Activated CD8-positive, alpha-beta memory T cell treated with anti-CD3 and anti-CD28 coated beads, Interleukin-2, amount 10 ng/mL, durations not matched to agents 7 days and 5 days (primary cell): ENCODE measurements at regions not wholly inside any gene's neighbourhood (a gene's known extent, or its start where the extent isn't known, plus 50 kb on each side); places are given as distances from the start of the nearest gene placed in this dataset.
"Not testable (repeated sequence)": the region's sequence is repeated elsewhere in the genome, so short reads cannot be mapped to it uniquely, and the experiment has no call there.

Experiments
- ATAC-seq: fragments of 150-1000 bp; cut with Tn5 transposase; one replicate; pipeline ENCODE4 v1.10.0; 2021; ENCODE audit warnings: moderate library complexity
- CTCF ChIA-PET: fragments of 350-600 bp; sonication (Branson Sonifier 250); formaldehyde crosslinking; loops from one replicate; lab custom pipeline; 2021; ENCODE audit warnings: antibody characterized with exemption; lab: Charles Lee
- DNase-seq: peaks from one replicate; pipeline ENCODE4 v3.0.0-alpha.2; 2020
- H3K27ac Mint-ChIP-seq: one replicate; pipeline ENCODE4 v1.8.0; 2021; ENCODE audit warnings: mild to moderate bottlenecking, mixed read lengths
- H3K27me3 Mint-ChIP-seq: one replicate; pipeline ENCODE4 v1.8.0; 2021; ENCODE audit warnings: mixed read lengths
- H3K36me3 Mint-ChIP-seq: one replicate; pipeline ENCODE4 v1.8.0; 2021; ENCODE audit warnings: mild to moderate bottlenecking, mixed read lengths
- H3K4me1 Mint-ChIP-seq: one replicate; pipeline ENCODE4 v1.8.0; 2021; ENCODE audit warnings: mixed read lengths
- H3K4me3 Mint-ChIP-seq: one replicate; pipeline ENCODE4 v1.8.0; 2021; ENCODE audit warnings: mild to moderate bottlenecking, moderate library complexity, mixed read lengths
- H3K9me3 Mint-ChIP-seq: one replicate; pipeline ENCODE4 v1.8.0; 2022; ENCODE audit warnings: low read depth, mixed read lengths

- peaks cover 5% of the 10 kb centered on the region for H3K27me3 Mint-ChIP-seq
- no peak for ATAC-seq
- no peaks in the 10 kb centered on the region for H3K9me3 Mint-ChIP-seq
- CTCF ChIA-PET: interaction anchor here (1.6 kb wide), 1 partner anchor 9 kb away, joined by 5 read pairs; no protein-coding TSS in a partner anchor
- no peaks in the 10 kb centered on the region for H3K4me1 Mint-ChIP-seq
- DNase-seq: no peak
- no peaks in the 10 kb centered on the region for H3K36me3 Mint-ChIP-seq
- no peak overlapping the region for H3K27ac Mint-ChIP-seq
- no peak overlapping the region for H3K4me3 Mint-ChIP-seq
Measured at GRCh38 chr6:1445650-1446330, 56.4 kb downstream of the FOXF2 start.

GRCh38 chr6:1449896-1450295 lies 60.5 kb downstream of the FOXF2 start:
- Mint-ChIP-seq H3K4me3 (no peak overlapping the region), H3K27me3 (no peaks in the 10 kb centered on the region), H3K9me3 (peaks cover 3% of the 10 kb centered on the region), H3K27ac (no peak overlapping the region), H3K4me1 (no peaks in the 10 kb centered on the region), H3K36me3 (no peaks in the 10 kb centered on the region)
- ATAC-seq (no peak), DNase-seq (no peak)
- CTCF ChIA-PET: no interaction called here

- CTCF ChIA-PET: no interaction called here
- ATAC-seq: no peak
Measured at GRCh38 chr6:1453024-1453423, 63.6 kb downstream of the FOXF2 start.

GRCh38 chr6:1456816-1457215 lies 67.4 kb downstream of the FOXF2 start:
- CTCF ChIA-PET: not testable (repeated sequence)

More at GRCh38 chr6:1453024-1453423, 63.6 kb downstream of the FOXF2 start:
- no peaks in the 10 kb centered on the region for H3K36me3 Mint-ChIP-seq
- no peak for DNase-seq
- no peak overlapping the region for H3K4me3 Mint-ChIP-seq
- H3K4me1 Mint-ChIP-seq: no peaks in the 10 kb centered on the region
- no peak overlapping the region for H3K27ac Mint-ChIP-seq
- no peaks in the 10 kb centered on the region for H3K27me3 Mint-ChIP-seq
- peaks cover 3% of the 10 kb centered on the region for H3K9me3 Mint-ChIP-seq

GRCh38 chr6:1461207-1461606 lies 71.8 kb downstream of the FOXF2 start:
- Mint-ChIP-seq H3K27me3 (peaks cover 26% of the 10 kb centered on the region), H3K4me3 (no peak overlapping the region), H3K27ac (no peak overlapping the region), H3K36me3 (no peaks in the 10 kb centered on the region), H3K4me1 (no peaks in the 10 kb centered on the region), H3K9me3 (no peaks in the 10 kb centered on the region)
- DNase-seq: no peak
- ATAC-seq: no peak
- CTCF ChIA-PET: no interaction called here

More at GRCh38 chr6:1456816-1457215, 67.4 kb downstream of the FOXF2 start:
- H3K9me3 Mint-ChIP-seq, ATAC-seq, H3K27ac Mint-ChIP-seq, H3K4me1 Mint-ChIP-seq, H3K4me3 Mint-ChIP-seq, DNase-seq, H3K36me3 Mint-ChIP-seq: not testable (repeated sequence)
- H3K27me3 Mint-ChIP-seq: peaks cover 15% of the 10 kb centered on the region

- CTCF ChIA-PET: no interaction called here
- no peak overlapping the region for H3K27ac Mint-ChIP-seq
- DNase-seq (no peak), ATAC-seq (no peak)
- H3K36me3 Mint-ChIP-seq: no peaks in the 10 kb centered on the region
- H3K4me3 Mint-ChIP-seq: no peak overlapping the region
- H3K27me3 Mint-ChIP-seq: peaks cover 26% of the 10 kb centered on the region
- no peaks in the 10 kb centered on the region for H3K4me1 Mint-ChIP-seq
- no peaks in the 10 kb centered on the region for H3K9me3 Mint-ChIP-seq
Measured at GRCh38 chr6:1461736-1462135, 72.4 kb downstream of the FOXF2 start.

- no peaks in the 10 kb centered on the region for H3K36me3 Mint-ChIP-seq
- H3K4me1 Mint-ChIP-seq: no peaks in the 10 kb centered on the region
- CTCF ChIA-PET: no interaction called here
- peaks cover 30% of the 10 kb centered on the region for H3K27me3 Mint-ChIP-seq
- no peak overlapping the region for H3K4me3 Mint-ChIP-seq
- H3K27ac Mint-ChIP-seq: no peak overlapping the region
- no peaks in the 10 kb centered on the region for H3K9me3 Mint-ChIP-seq
- ATAC-seq (no peak), DNase-seq (no peak)
Measured at GRCh38 chr6:1463275-1463674, 73.9 kb downstream of the FOXF2 start.

GRCh38 chr6:1463751-1464426 lies 74.5 kb downstream of the FOXF2 start:
- CTCF ChIA-PET: no interaction called here
- DNase-seq (no peak), ATAC-seq (no peak)
- Mint-ChIP-seq H3K4me1 (no peaks in the 10 kb centered on the region), H3K4me3 (no peak overlapping the region), H3K27me3 (peaks cover 29% of the 10 kb centered on the region), H3K36me3 (no peaks in the 10 kb centered on the region), H3K9me3 (no peaks in the 10 kb centered on the region), H3K27ac (no peak overlapping the region)

- Mint-ChIP-seq H3K9me3 (no peaks in the 10 kb centered on the region), H3K4me3 (no peak overlapping the region), H3K27ac (no peak overlapping the region), H3K27me3 (peaks cover 26% of the 10 kb centered on the region), H3K36me3 (no peaks in the 10 kb centered on the region), H3K4me1 (no peaks in the 10 kb centered on the region)
- CTCF ChIA-PET: no interaction called here
- DNase-seq: no peak
- ATAC-seq: no peak
Measured at GRCh38 chr6:1464781-1465370, 75.5 kb downstream of the FOXF2 start.

- Mint-ChIP-seq H3K27ac (no peak overlapping the region), H3K4me3 (no peak overlapping the region), H3K4me1 (no peaks in the 10 kb centered on the region), H3K9me3 (no peaks in the 10 kb centered on the region), H3K36me3 (no peaks in the 10 kb centered on the region), H3K27me3 (peaks cover 29% of the 10 kb centered on the region)
- CTCF ChIA-PET: no interaction called here
- no peak for DNase-seq
- no peak for ATAC-seq
Measured at GRCh38 chr6:1468126-1468525, 78.8 kb downstream of the FOXF2 start.

GRCh38 chr6:1470040-1470439 lies 80.7 kb downstream of the FOXF2 start:
- Mint-ChIP-seq H3K4me3 (no peak overlapping the region), H3K36me3 (no peaks in the 10 kb centered on the region), H3K4me1 (no peaks in the 10 kb centered on the region), H3K27me3 (peaks cover 32% of the 10 kb centered on the region), H3K9me3 (no peaks in the 10 kb centered on the region), H3K27ac (no peak overlapping the region)
- no peak for DNase-seq
- no peak for ATAC-seq
- CTCF ChIA-PET: no interaction called here

- DNase-seq: no peak
- Mint-ChIP-seq H3K9me3 (no peaks in the 10 kb centered on the region), H3K36me3 (no peaks in the 10 kb centered on the region), H3K4me3 (no peak overlapping the region), H3K4me1 (no peaks in the 10 kb centered on the region), H3K27ac (no peak overlapping the region), H3K27me3 (peaks cover 32% of the 10 kb centered on the region)
- CTCF ChIA-PET: no interaction called here
- ATAC-seq: no peak
Measured at GRCh38 chr6:1472643-1473042, 83.3 kb downstream of the FOXF2 start.

- CTCF ChIA-PET: no interaction called here
- DNase-seq (no peak), ATAC-seq (no peak)
- Mint-ChIP-seq H3K9me3 (no peaks in the 10 kb centered on the region), H3K4me1 (no peaks in the 10 kb centered on the region), H3K27ac (no peak overlapping the region), H3K4me3 (no peak overlapping the region), H3K36me3 (no peaks in the 10 kb centered on the region), H3K27me3 (peaks cover 29% of the 10 kb centered on the region)
Measured at GRCh38 chr6:1473166-1473565, 83.8 kb downstream of the FOXF2 start.

- no peaks in the 10 kb centered on the region for H3K4me1 Mint-ChIP-seq
- CTCF ChIA-PET: no interaction called here
- ATAC-seq (no peak), DNase-seq (no peak)
- peaks cover 4% of the 10 kb centered on the region for H3K9me3 Mint-ChIP-seq
- peaks cover 27% of the 10 kb centered on the region for H3K27me3 Mint-ChIP-seq
- no peak overlapping the region for H3K27ac Mint-ChIP-seq
- H3K36me3 Mint-ChIP-seq: no peaks in the 10 kb centered on the region
- no peak overlapping the region for H3K4me3 Mint-ChIP-seq
Measured at GRCh38 chr6:1473598-1473997, 84.2 kb downstream of the FOXF2 start.
